Natural killer cell treated with Interleukin-12 subunit alpha and Interleukin-12 subunit beta and Interleukin-15 and Interleukin-18, amount 100 ng/mL, for 72 hours (primary cell): ENCODE measurements at regions not wholly inside any gene's neighbourhood (a gene's known extent, or its start where the extent isn't known, plus 50 kb on each side); places are given as distances from the start of the nearest gene placed in this dataset.

Source experiments
- ATAC-seq, 2 donors: fragments of 150-1000 bp; cut with Tn5 transposase in 1 of 2; sonication (Bioruptor Pico), chemical (Tn5 transposase) in 1 of 2; 2 replicates each; pipeline ENCODE4 v1.10.0; 2021
- DNase-seq: peaks from one replicate; pipeline ENCODE4 v3.0.0; 2022; ENCODE audit warnings: low spot score
- H3K27ac Mint-ChIP-seq, 2 donors: 1 replicate in 1 of 2; 2 replicates in 1 of 2; pipeline ENCODE4 v1.8.0; 2022; ENCODE audit warnings: mixed read lengths in 2 of 2, mild to moderate bottlenecking in 1 of 2, moderate library complexity in 1 of 2
- H3K27me3 Mint-ChIP-seq, 2 donors: 1 replicate in 1 of 2; 2 replicates in 1 of 2; pipeline ENCODE4 v1.8.0; 2022; ENCODE audit warnings: mixed read lengths in 2 of 2
- H3K36me3 Mint-ChIP-seq: one replicate; pipeline ENCODE4 v1.8.0; 2022; ENCODE audit warnings: mixed read lengths
- H3K4me1 Mint-ChIP-seq, 2 donors: 1 replicate in 1 of 2; 2 replicates in 1 of 2; pipeline ENCODE4 v1.8.0; 2022; ENCODE audit warnings: low read depth in 2 of 2, mixed read lengths in 2 of 2, mild to moderate bottlenecking in 1 of 2
- H3K4me3 Mint-ChIP-seq: one replicate; pipeline ENCODE4 v1.8.0; 2022; ENCODE audit warnings: mixed read lengths
- H3K9me3 Mint-ChIP-seq: 2 replicates; pipeline ENCODE4 v1.8.0; 2022; ENCODE audit warnings: mixed read lengths

DNA sequence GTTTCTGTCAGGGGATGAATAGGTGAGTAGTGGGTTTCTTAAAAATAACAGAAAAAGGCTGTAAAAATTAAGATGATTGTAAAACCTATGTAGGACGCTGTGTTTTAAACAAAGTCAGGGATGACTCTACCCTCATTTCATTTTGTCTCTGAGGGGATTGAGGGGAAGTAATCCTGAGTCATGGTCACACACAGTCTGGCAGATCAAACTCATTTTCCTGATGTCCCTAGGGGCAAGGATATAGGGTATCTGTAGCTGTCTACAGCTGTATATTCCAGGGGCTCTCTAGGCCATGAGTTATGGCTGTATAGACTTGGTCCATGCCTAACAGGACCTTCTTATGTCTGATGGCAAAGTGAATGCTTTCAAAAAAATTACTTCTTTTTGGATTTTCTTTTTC lies 421.1 kb downstream of the PDCD6IP start:
- Mint-ChIP-seq H3K27ac (no peak overlapping the region), H3K36me3 (no peaks in the 10 kb centered on the region), H3K9me3 (no peaks in the 10 kb centered on the region), H3K27me3 (peaks cover 10 to 37% of the 10 kb centered on the region in 2 donors), H3K4me3 (no peak overlapping the region), H3K4me1 (peaks cover 0 to 3% of the 10 kb centered on the region in 2 donors)
- DNase-seq, result no peak
- ATAC-seq, result no peak

DNA sequence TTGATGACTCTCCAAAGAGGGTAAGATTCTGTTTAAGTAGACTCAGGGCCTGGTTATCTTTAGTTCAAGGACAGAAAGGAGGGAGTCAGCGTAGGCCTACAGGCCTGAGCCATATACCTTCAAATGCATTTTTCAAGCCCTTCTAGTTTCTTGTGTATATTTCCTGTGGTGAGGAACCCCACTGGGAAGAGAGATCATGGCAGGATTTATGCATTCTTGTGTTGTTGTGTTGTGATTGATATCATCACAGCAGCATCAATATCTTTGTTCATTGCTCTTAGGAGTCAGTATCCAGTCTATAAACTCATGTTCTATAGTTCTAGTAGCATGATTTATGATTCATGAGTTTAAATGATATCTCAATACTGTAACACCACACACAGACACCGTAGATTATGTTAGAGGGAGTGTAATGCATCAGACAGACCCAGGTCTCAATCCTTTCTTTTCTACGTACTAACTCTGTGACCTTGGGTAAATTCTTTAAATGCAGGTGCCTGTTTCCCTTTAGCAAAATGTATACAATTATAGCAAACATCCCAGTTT lies 427.5 kb downstream of the PDCD6IP start:
- Mint-ChIP-seq H3K4me1 (no peaks in the 10 kb centered on the region), H3K36me3 (no peaks in the 10 kb centered on the region), H3K9me3 (no peaks in the 10 kb centered on the region), H3K27ac (no peak overlapping the region), H3K4me3 (no peak overlapping the region), H3K27me3 (peaks cover 0 to 7% of the 10 kb centered on the region in 2 donors)
- ATAC-seq (no peak), DNase-seq (no peak)

DNA sequence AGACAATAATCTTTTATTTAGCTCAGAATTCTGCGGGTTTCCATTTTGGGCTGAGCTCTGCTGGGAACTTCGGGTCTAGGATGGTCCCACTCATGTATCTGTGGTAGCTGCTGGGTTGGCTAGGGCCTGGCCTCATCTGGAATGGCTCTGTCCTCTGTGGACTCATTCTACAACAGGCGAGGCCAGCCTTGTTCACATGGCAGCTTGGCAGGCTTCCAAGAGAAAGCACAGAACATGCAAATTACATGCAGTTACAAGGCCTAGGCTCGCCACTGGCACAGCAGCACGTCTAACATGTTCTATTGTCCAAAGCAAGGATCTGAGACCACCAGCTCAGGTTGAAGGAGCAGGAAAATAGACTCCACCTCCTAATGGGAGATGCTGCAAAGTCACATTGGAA lies 431.4 kb downstream of the PDCD6IP start:
- DNase-seq, result no peak
- Mint-ChIP-seq H3K4me1 (no peaks in the 10 kb centered on the region), H3K36me3 (no peaks in the 10 kb centered on the region), H3K9me3 (no peaks in the 10 kb centered on the region), H3K27me3 (peaks cover 0 to 1% of the 10 kb centered on the region in 2 donors), H3K4me3 (no peak overlapping the region), H3K27ac (no peak overlapping the region)
- no peak for ATAC-seq

DNA sequence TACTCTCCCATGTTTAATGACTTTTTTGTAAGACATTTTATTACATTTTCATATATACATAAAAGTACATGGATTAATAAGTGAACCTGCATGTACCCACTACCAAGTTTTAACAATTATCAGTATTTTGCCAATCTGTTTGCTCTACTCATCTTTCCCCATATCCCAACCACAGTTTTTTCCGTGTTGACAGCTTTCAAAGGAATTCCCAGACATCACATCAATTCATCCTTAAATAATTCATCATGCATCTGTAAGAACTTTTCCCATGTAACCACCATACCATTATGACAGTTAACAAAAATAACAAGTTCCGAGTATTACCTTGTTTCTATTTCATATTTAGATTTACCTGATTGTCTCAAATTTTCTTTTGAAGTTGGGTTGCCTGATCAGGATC lies 436.7 kb downstream of the PDCD6IP start:
- no peak for ATAC-seq
- DNase-seq, result no peak
- Mint-ChIP-seq H3K9me3 (no peaks in the 10 kb centered on the region), H3K27ac (no peak overlapping the region), H3K36me3 (no peaks in the 10 kb centered on the region), H3K4me1 (no peaks in the 10 kb centered on the region), H3K27me3 (peaks cover 0 to 21% of the 10 kb centered on the region in 2 donors), H3K4me3 (no peak overlapping the region)

DNA sequence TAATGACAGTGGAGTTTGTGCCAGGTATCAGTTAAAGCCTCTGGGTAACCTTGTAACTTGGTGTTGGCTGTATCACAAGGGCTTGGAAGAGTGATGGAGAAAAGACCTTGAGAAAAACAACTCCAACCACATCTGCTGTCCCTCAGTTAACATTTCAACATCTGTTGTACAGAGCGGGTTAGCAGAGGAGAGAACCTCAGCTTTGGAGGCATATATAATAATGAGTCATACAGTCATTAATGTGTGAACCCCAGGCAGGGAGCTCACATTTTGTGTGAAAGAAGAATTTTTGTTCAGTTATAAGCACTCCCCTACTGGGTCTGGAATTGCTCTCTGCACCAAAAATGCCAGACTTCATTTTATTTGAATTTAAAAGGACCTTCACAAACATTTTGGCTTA lies 439.5 kb downstream of the PDCD6IP start:
- DNase-seq, result no peak
- Mint-ChIP-seq H3K9me3 (no peaks in the 10 kb centered on the region), H3K4me1 (no peaks in the 10 kb centered on the region)

GRCh38 chr3:34238407-34238806 lies 440.0 kb downstream of the PDCD6IP start:
- DNase-seq (no peak), ATAC-seq (no peak)
- Mint-ChIP-seq H3K27ac (no peak overlapping the region), H3K36me3 (no peaks in the 10 kb centered on the region), H3K9me3 (no peaks in the 10 kb centered on the region), H3K4me3 (no peak overlapping the region), H3K4me1 (no peaks in the 10 kb centered on the region), H3K27me3 (peaks cover 0 to 21% of the 10 kb centered on the region in 2 donors)

More for the DNA sequence above, 439.5 kb downstream of the PDCD6IP start:
- no peak overlapping the region for H3K4me3 Mint-ChIP-seq
- H3K27ac Mint-ChIP-seq, result no peak overlapping the region
- H3K27me3 Mint-ChIP-seq, result peaks cover 0 to 21% of the 10 kb centered on the region in 2 donors
- H3K36me3 Mint-ChIP-seq, result no peaks in the 10 kb centered on the region
- ATAC-seq, result no peak

DNA sequence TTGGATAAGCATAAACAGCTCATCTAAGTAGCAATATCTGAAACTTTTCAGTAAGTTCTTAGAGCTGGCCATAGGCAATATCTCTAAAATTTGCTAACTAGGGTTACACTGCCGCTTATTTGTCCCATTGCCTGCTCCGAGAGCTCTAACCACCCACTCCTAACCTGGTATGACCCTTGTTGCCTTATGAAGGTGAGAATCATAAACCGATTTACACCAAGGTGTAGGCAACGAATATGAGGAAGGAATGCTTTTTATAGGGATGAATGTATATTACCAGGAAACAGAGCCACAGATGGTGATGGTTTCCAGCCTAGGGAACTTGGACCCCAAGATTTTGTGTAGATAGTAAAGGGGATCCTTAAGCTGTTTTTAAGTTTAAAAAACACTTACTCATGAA lies 440.9 kb downstream of the PDCD6IP start:
- DNase-seq (no peak), ATAC-seq (no peak)
- Mint-ChIP-seq H3K4me1 (no peaks in the 10 kb centered on the region), H3K27ac (no peak overlapping the region), H3K36me3 (no peaks in the 10 kb centered on the region), H3K27me3 (peaks cover 0 to 21% of the 10 kb centered on the region in 2 donors), H3K9me3 (no peaks in the 10 kb centered on the region), H3K4me3 (no peak overlapping the region)

- Mint-ChIP-seq H3K36me3 (no peaks in the 10 kb centered on the region), H3K4me1 (no peaks in the 10 kb centered on the region), H3K27ac (no peak overlapping the region), H3K27me3 (peaks cover 0 to 20% of the 10 kb centered on the region in 2 donors), H3K4me3 (no peak overlapping the region), H3K9me3 (no peaks in the 10 kb centered on the region)
- no peak for ATAC-seq
- no peak for DNase-seq
These were observed 441.4 kb downstream of the PDCD6IP start for GRCh38 chr3:34239875-34240274.

DNA sequence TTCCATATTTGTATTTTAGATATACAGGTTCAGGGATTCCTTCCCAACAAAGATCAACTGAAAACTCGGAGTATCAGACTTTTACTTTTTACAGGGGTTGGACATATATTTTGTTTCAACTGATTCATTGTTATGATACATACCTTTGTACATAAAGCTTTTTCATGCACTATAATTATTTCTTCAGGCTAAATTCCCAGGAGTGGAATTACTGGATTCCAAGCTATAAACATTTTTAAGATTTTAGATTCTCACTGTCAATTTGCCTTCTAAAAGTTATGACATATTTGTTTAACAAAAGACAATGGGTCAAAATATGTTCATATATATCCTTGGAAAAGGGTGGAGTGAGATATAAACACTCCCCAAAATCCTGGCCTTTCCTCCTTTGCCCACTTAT lies 449.0 kb downstream of the PDCD6IP start:
- Mint-ChIP-seq H3K27ac (no peak overlapping the region), H3K27me3 (no peaks in the 10 kb centered on the region), H3K36me3 (no peaks in the 10 kb centered on the region), H3K4me3 (no peak overlapping the region), H3K4me1 (peaks cover 0 to 13% of the 10 kb centered on the region in 2 donors), H3K9me3 (no peaks in the 10 kb centered on the region)
- DNase-seq (no peak), ATAC-seq (no peak)

DNA sequence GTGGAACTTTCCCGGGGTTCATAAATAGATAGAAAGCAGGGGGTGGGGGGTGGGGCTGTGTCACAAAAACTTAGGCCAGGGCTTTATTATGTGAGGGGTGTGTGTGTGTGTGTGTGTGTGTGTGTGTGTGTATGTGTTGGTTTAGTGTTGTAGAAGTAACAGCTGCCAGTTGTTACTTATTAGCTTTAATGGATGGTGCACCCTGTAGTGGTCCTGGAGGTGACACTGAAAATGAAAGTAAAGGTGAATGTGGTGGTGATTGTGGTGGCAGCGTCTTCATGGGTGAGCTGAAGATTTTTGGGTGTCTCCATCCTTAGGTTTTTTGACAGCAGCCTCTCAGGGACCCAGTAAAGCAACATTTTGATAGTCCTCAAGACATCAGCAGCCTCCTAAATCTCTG lies 449.9 kb downstream of the PDCD6IP start:
- DNase-seq, result no peak
- Mint-ChIP-seq H3K4me1 (peaks cover 0 to 13% of the 10 kb centered on the region in 2 donors), H3K4me3 (no peak overlapping the region), H3K27me3 (no peaks in the 10 kb centered on the region), H3K27ac (no peak overlapping the region), H3K36me3 (no peaks in the 10 kb centered on the region), H3K9me3 (no peaks in the 10 kb centered on the region)
- no peak for ATAC-seq

GRCh38 chr3:34254285-34254684 lies 455.9 kb downstream of the PDCD6IP start:
- Mint-ChIP-seq H3K9me3 (no peaks in the 10 kb centered on the region), H3K36me3 (no peaks in the 10 kb centered on the region), H3K27me3 (peaks cover 7 to 8% of the 10 kb centered on the region in 2 donors), H3K4me3 (no peak overlapping the region), H3K4me1 (no peaks in the 10 kb centered on the region), H3K27ac (no peak overlapping the region)
- DNase-seq, result no peak
- ATAC-seq, result peak in 1 of 2 donors; percentile 20

- Mint-ChIP-seq H3K27ac (no peak overlapping the region), H3K9me3 (no peaks in the 10 kb centered on the region), H3K27me3 (peaks cover 7 to 8% of the 10 kb centered on the region in 2 donors), H3K4me3 (no peak overlapping the region), H3K4me1 (no peaks in the 10 kb centered on the region), H3K36me3 (no peaks in the 10 kb centered on the region)
- ATAC-seq (no peak), DNase-seq (no peak)
These were observed 457.6 kb downstream of the PDCD6IP start for GRCh38 chr3:34256021-34256420.

GRCh38 chr3:34256791-34257190 lies 458.4 kb downstream of the PDCD6IP start:
- no peak overlapping the region for H3K27ac Mint-ChIP-seq
- no peaks in the 10 kb centered on the region for H3K4me1 Mint-ChIP-seq
- peaks cover 7 to 8% of the 10 kb centered on the region in 2 donors for H3K27me3 Mint-ChIP-seq
- no peak overlapping the region for H3K4me3 Mint-ChIP-seq
- ATAC-seq (no peak), DNase-seq (no peak)
- no peaks in the 10 kb centered on the region for H3K9me3 Mint-ChIP-seq
- no peaks in the 10 kb centered on the region for H3K36me3 Mint-ChIP-seq

- ATAC-seq (no peak), DNase-seq (no peak)
- Mint-ChIP-seq H3K36me3 (no peaks in the 10 kb centered on the region), H3K4me3 (no peak overlapping the region), H3K9me3 (no peaks in the 10 kb centered on the region), H3K27ac (no peak overlapping the region), H3K27me3 (peaks cover 7 to 15% of the 10 kb centered on the region in 2 donors), H3K4me1 (no peaks in the 10 kb centered on the region)
These were observed 460.0 kb downstream of the PDCD6IP start for GRCh38 chr3:34258271-34258998.
